A673 (cell line): ENCODE measurements at regions not wholly inside any gene's neighbourhood (a gene's known extent, or its start where the extent isn't known, plus 50 kb on each side); places are given as distances from the start of the nearest gene placed in this dataset.

Source experiments
- BruUV-seq: library from RNA; stranded (reverse); fragments of 400-500 nt; replicated peaks from 2 replicates; lab custom pipeline; 2021; lab: Mats Ljungman, UMichigan
- CTCF ChIA-PET: fragments of 300-600 bp; sonication (Branson Sonifier 250); formaldehyde crosslinking; loops from one replicate; lab custom pipeline; 2022; ENCODE audit warnings: antibody characterized with exemption; lab: Charles Lee
- POLR2A ChIA-PET: fragments of 300-600 bp; sonication (Branson Sonifier 250); formaldehyde crosslinking; loops from one replicate; lab custom pipeline; 2022; ENCODE audit warnings: antibody characterized with exemption; ENCODE audit not compliant: low non-redundant PET; lab: Charles Lee
- DNase-seq: peaks from one replicate; pipeline ENCODE4 v3.0.0-alpha.2; 2015; ENCODE audit warnings: low spot score
- H3K27ac ChIP-seq: fragments of 200-600 bp; sonication (generic); 2 replicates; pipeline ENCODE4 v1.5.1; 2016; ENCODE audit warnings: mixed run types, low read depth, mild to moderate bottlenecking, mixed read lengths, antibody characterized with exemption, low read length; ENCODE audit not compliant: poor library complexity, severe bottlenecking
- H3K27me3 ChIP-seq: fragments of 200-600 bp; sonication (generic); replicated peaks from 2 replicates; pipeline ENCODE4 v1.6.1; 2017; ENCODE audit warnings: mixed run types, low read depth, mild to moderate bottlenecking, mixed read lengths, antibody characterized with exemption, low read length; ENCODE audit not compliant: insufficient read depth, poor library complexity
- H3K36me3 ChIP-seq: fragments of 200-600 bp; sonication (generic); 2 replicates; pipeline ENCODE4 v1.6.1; 2016; ENCODE audit warnings: mixed run types, mild to moderate bottlenecking, mixed read lengths, antibody characterized with exemption, low read length; ENCODE audit not compliant: insufficient read depth, poor library complexity, severe bottlenecking
- H3K4me1 ChIP-seq: fragments of 200-600 bp; sonication (generic); 2 replicates; pipeline ENCODE4 v1.6.1; 2017; ENCODE audit warnings: mixed run types, mild to moderate bottlenecking, mixed read lengths, antibody characterized with exemption, low read length; ENCODE audit not compliant: insufficient read depth, poor library complexity, severe bottlenecking
- H3K4me3 ChIP-seq: fragments of 200-600 bp; sonication (generic); 2 replicates; pipeline ENCODE4 v1.5.1; 2016; ENCODE audit warnings: low read depth, mixed run types, mild to moderate bottlenecking, mixed read lengths, low read length; ENCODE audit not compliant: poor library complexity, severe bottlenecking
- H3K9me3 ChIP-seq: fragments of 200-600 bp; sonication (generic); 2 replicates; pipeline ENCODE4 v1.6.1; 2016; ENCODE audit warnings: mixed run types, low read depth, mild to moderate bottlenecking, mixed read lengths, antibody characterized with exemption, low read length; ENCODE audit not compliant: poor library complexity, severe bottlenecking
- CTCF ChIP-seq: fragments of 300-800, 200-600 bp; sonication (generic); conservative IDR thresholded peaks from 2 replicates; pipeline ENCODE4 v1.5.1; 2017; ENCODE audit warnings: low read depth, mild to moderate bottlenecking, antibody characterized with exemption, low read length, moderate library complexity, mixed read lengths
- EZH2 ChIP-seq: fragments of 200-600 bp; sonication (generic); IDR thresholded peaks from 2 replicates; pipeline ENCODE4 v1.6.1; 2017; ENCODE audit warnings: borderline replicate concordance, low read depth, mild to moderate bottlenecking, mixed read lengths, antibody characterized with exemption, low read length; ENCODE audit not compliant: poor library complexity, severe bottlenecking
- intact Hi-C: fragments of 100-400 bp; cut with micrococcal nuclease; formaldehyde crosslinking; loops from one replicate; pipeline ENCODE4 v1.10.0; 2022; ENCODE audit not compliant: unreplicated experiment

- ChIA-PET CTCF (no interaction called here), POLR2A (no interaction called here)
- no TSS peak for BruUV-seq
- Histone ChIP-seq H3K27ac (no peak overlapping the region), H3K27me3 (no peaks in the 10 kb centered on the region), H3K9me3 (no peaks in the 10 kb centered on the region), H3K4me3 (no peak overlapping the region), H3K4me1 (no peaks in the 10 kb centered on the region), H3K36me3 (no peaks in the 10 kb centered on the region)
- DNase-seq = no peak
- intact Hi-C loops = no loop called here
- TF ChIP-seq CTCF (no peak), EZH2 (no peak)
Measured at GRCh38 chr5:142246258-142246657, 78.6 kb downstream of the SPRY4 start.

GRCh38 chr5:142245786-142246185 is 79.0 kb downstream of the SPRY4 start:
- H3K4me3 ChIP-seq = no peak overlapping the region
- no TSS peak for BruUV-seq
- intact Hi-C loops = no loop called here
- no peaks in the 10 kb centered on the region for H3K4me1 ChIP-seq
- ChIA-PET CTCF (no interaction called here), POLR2A (no interaction called here)
- no peak for DNase-seq
- no peaks in the 10 kb centered on the region for H3K36me3 ChIP-seq
- no peak overlapping the region for H3K27ac ChIP-seq
- H3K27me3 ChIP-seq = no peaks in the 10 kb centered on the region
- no peaks in the 10 kb centered on the region for H3K9me3 ChIP-seq
- TF ChIP-seq CTCF = no peak
- no peak for TF ChIP-seq EZH2

GRCh38 chr5:142244440-142244839 is 80.4 kb downstream of the SPRY4 start:
- intact Hi-C loops = no loop called here
- Histone ChIP-seq H3K4me1 (no peaks in the 10 kb centered on the region), H3K9me3 (no peaks in the 10 kb centered on the region), H3K4me3 (no peak overlapping the region), H3K36me3 (no peaks in the 10 kb centered on the region), H3K27ac (no peak overlapping the region), H3K27me3 (no peaks in the 10 kb centered on the region)
- TF ChIP-seq CTCF (no peak), EZH2 (no peak)
- POLR2A ChIA-PET = no interaction called here
- BruUV-seq = no TSS peak
- CTCF ChIA-PET = no interaction called here
- no peak for DNase-seq
